ENCODE measurements at regions not wholly inside any gene's neighbourhood (a gene's known extent, or its start where the extent isn't known, plus 50 kb on each side); places are given as distances from the start of the nearest gene placed in this dataset.
A peak's percentile ranks its signal among the peaks of the same experiment; 100 is the strongest.

GRCh38 chr12:11973396-11973795, 97.3 kb upstream of the BCL2L14 start:
- H3K4me3 ChIP-seq (ENCODE audit: low read depth, low read length): no peak overlapping the region
- TF ChIP-seq, protein P1, sequence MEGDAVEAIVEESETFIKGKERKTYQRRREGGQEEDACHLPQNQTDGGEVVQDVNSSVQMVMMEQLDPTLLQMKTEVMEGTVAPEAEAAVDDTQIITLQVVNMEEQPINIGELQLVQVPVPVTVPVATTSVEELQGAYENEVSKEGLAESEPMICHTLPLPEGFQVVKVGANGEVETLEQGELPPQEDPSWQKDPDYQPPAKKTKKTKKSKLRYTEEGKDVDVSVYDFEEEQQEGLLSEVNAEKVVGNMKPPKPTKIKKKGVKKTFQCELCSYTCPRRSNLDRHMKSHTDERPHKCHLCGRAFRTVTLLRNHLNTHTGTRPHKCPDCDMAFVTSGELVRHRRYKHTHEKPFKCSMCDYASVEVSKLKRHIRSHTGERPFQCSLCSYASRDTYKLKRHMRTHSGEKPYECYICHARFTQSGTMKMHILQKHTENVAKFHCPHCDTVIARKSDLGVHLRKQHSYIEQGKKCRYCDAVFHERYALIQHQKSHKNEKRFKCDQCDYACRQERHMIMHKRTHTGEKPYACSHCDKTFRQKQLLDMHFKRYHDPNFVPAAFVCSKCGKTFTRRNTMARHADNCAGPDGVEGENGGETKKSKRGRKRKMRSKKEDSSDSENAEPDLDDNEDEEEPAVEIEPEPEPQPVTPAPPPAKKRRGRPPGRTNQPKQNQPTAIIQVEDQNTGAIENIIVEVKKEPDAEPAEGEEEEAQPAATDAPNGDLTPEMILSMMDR (IDR thresholded peaks at IDR 0.05; ENCODE audit: low read depth, low read length): no peak
- no peak for DNase-seq (ENCODE audit: low read depth, low spot score)
- in situ Hi-C loops (cut with HindIII; ENCODE audit: low sequenced_read_pairs): no loop called here

DNA sequence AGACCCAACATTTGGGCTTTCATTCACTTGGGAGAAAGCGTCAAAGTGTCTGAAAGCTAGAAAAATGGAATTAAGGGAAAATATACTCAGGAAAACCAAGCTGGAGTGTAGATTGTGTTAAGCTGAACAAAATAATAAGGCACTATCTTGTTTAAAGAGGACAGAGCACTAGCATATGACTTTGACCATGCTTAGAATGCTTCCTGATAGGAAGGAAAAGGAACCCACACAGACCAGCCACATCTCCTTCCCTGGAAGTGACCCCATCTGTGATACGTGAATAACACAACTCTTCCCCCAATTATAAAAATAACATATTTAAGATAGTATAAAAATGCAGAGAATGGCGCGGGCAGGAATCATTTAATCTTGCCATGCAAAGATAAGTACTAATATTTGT, 94.7 kb upstream of the BCL2L14 start:
- TF ChIP-seq, protein P1 (IDR thresholded peaks at IDR 0.05; ENCODE audit: low read depth, low read length): no peak
- DNase-seq (ENCODE audit: low read depth, low spot score): no peak
- no peak overlapping the region for H3K4me3 ChIP-seq (ENCODE audit: low read depth, low read length)
- in situ Hi-C loops (cut with HindIII; ENCODE audit: low sequenced_read_pairs): no loop called here

- H3K4me3 ChIP-seq (ENCODE audit: low read depth, low read length): no peak overlapping the region
- DNase-seq (ENCODE audit: low read depth, low spot score): peak; percentile 21
- TF ChIP-seq, protein P1 (IDR thresholded peaks at IDR 0.05; ENCODE audit: low read depth, low read length): no peak
- in situ Hi-C loops (cut with HindIII; ENCODE audit: low sequenced_read_pairs): no loop called here
Observed at GRCh38 chr12:11978726-11979384, 91.9 kb upstream of the BCL2L14 start.

DNA sequence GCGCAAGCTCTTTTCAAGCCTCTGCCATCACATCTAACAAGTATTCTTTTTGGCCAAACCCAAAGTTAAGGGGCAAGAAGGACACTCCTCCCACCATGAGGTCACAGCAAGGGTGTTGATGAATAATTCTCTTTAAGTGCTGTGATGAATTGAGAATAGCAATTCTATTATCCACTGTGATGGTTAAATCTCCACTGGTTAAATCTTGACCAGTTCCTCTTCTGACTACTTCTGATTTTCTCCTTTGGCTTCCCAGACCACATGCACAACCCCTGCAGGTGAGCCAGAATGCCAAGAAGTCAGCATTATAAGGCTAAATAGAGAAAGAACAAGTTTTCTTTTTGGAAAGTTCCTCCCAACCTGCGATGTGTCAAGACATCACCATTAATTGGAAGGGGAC, 90.6 kb upstream of the BCL2L14 start:
- no peak overlapping the region for H3K4me3 ChIP-seq (ENCODE audit: low read depth, low read length)
- DNase-seq (ENCODE audit: low read depth, low spot score): no peak
- in situ Hi-C loops (cut with HindIII; ENCODE audit: low sequenced_read_pairs): no loop called here
- TF ChIP-seq, protein P1 (IDR thresholded peaks at IDR 0.05; ENCODE audit: low read depth, low read length): no peak

DNA sequence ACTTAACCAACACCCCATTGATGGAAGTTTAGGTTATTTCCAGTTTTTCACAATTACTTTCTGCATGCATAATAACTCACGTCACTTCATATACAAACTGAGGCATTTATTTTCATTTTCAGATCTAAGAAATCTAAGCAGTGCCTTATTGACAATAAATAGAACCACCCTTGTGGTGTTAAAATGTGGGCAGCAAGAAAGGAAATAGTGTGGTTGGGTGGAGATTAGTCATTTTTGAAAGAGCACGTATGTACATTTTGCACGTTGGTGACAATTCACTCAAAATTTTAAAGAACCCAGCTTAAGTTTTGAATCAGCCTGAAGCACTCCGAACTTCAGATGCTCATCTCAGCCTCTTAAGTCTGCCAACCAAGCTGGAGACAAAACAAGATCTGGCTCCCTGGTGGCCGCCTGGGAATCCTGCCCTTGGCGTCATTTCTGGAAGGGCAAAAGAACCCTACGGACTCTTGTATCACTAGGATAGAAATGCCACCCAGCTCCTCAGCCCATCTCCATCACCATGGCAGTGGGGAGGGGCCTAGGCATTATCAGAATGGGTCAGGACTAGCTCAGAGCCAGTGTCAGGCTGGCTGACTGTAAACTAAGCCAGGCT, 89.5 kb upstream of the BCL2L14 start:
- in situ Hi-C loops (cut with HindIII; ENCODE audit: low sequenced_read_pairs): no loop called here
- TF ChIP-seq, protein P1 (IDR thresholded peaks at IDR 0.05; ENCODE audit: low read depth, low read length): no peak
- H3K4me3 ChIP-seq (ENCODE audit: low read depth, low read length): no peak overlapping the region
- peak; percentile 36 for DNase-seq (ENCODE audit: low read depth, low spot score)

- TF ChIP-seq, protein P1 (IDR thresholded peaks at IDR 0.05; ENCODE audit: low read depth, low read length): no peak
- in situ Hi-C loops (cut with HindIII; ENCODE audit: low sequenced_read_pairs): no loop called here
- no peak overlapping the region for H3K4me3 ChIP-seq (ENCODE audit: low read depth, low read length)
- DNase-seq (ENCODE audit: low read depth, low spot score): no peak
Observed at GRCh38 chr12:11984417-11984816, 86.3 kb upstream of the BCL2L14 start.
